ENCODE measurements at regions not wholly inside any gene's neighbourhood (a gene's known extent, or its start where the extent isn't known, plus 50 kb on each side); places are given as distances from the start of the nearest gene placed in this dataset.

DNA sequence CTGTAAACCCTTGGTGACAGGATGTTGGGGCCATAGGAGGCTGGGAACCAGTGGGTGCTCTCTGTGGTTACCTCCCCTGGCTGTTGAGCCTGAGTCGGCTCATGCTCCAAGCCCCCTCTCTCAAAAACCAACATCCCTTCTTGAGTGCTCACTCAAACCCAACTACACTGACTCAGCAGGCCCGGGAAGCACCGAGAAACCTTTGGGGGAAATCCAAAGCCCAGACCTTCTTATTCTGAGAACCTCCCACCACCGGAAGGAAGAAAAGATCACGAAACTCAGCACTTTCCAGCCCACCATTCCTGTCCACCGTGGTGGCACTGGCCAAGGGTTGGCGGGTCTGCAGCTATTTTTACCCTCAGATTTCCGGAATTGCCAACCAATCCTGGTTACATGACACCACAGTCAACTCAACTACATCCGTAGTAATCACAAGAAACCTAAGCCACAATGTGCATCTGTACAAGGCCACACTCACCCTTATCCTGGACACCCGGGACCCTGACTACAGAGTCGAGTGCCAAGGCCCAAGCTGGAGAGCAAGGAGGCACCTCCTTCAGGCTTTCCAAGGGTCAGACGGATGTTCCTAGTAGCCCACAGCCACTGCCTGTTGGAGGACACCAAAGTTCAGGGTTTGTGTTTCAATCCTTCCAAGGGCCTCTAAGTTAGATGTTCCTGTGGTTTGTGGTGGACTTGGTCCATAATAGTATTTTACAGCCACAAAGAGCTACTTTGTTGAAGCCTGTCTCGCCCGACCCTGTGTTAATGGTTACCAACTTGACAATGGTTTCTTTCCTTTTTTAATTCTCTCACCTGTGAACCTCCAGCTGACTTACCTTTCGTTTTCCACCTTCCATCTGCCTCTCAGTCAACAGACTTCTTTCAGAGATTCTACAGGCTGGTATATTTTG, 317.0 kb downstream of the CDC5L start:
- H3K36me3 ChIP-seq (ENCODE audit: insufficient read depth): no peaks in the 10 kb centered on the region
- H3K9ac ChIP-seq: peak overlapping the region; percentile 37; the same call in 1 of the 2 replicates
- H3K4me2 ChIP-seq: peak overlapping the region; percentile 93
- TF ChIP-seq, protein P1, sequence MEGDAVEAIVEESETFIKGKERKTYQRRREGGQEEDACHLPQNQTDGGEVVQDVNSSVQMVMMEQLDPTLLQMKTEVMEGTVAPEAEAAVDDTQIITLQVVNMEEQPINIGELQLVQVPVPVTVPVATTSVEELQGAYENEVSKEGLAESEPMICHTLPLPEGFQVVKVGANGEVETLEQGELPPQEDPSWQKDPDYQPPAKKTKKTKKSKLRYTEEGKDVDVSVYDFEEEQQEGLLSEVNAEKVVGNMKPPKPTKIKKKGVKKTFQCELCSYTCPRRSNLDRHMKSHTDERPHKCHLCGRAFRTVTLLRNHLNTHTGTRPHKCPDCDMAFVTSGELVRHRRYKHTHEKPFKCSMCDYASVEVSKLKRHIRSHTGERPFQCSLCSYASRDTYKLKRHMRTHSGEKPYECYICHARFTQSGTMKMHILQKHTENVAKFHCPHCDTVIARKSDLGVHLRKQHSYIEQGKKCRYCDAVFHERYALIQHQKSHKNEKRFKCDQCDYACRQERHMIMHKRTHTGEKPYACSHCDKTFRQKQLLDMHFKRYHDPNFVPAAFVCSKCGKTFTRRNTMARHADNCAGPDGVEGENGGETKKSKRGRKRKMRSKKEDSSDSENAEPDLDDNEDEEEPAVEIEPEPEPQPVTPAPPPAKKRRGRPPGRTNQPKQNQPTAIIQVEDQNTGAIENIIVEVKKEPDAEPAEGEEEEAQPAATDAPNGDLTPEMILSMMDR (conservative IDR thresholded peaks at IDR 0.05; ENCODE audit: low read depth, low read length): no peak
- no peaks in the 10 kb centered on the region for H3K79me2 ChIP-seq (ENCODE audit: insufficient read depth, low read depth)
- no peaks in the 10 kb centered on the region for H3K27me3 ChIP-seq (ENCODE audit: insufficient read depth, low read depth)
- no peaks in the 10 kb centered on the region for H4K20me1 ChIP-seq (ENCODE audit: insufficient read depth)
- H3K27ac ChIP-seq: peak overlapping the region; percentile 89
- H3K4me3 ChIP-seq (IDR thresholded peaks at IDR 0.05; ENCODE audit: insufficient read depth, low read depth, low read length): no peak overlapping the region
- H2AFZ ChIP-seq (ENCODE audit: low read depth): peak overlapping the region; percentile 82
- peaks cover 64% of the 10 kb centered on the region for H3K4me1 ChIP-seq (ENCODE audit: low read depth, poor library complexity, severe bottlenecking)

DNA sequence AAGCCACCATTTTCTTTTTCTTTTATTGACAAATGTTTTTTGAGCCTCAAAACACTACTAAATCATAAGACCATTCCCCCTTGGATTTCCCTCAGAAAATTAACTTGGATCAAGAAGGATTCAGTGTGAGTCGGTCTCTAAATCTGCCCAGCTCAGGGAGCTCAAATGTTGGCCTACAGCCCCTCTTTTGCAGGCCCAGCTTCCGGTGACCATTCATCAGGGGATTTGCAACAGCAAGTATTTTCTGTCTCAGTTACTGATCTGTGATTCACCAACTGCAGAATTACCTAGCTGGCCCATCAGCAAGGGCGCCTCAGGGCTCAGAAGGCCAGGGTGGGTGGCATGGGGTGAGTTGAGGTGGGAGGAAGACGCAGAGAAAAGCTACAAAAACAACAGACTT, 318.1 kb downstream of the CDC5L start:
- no peak overlapping the region for H2AFZ ChIP-seq (ENCODE audit: low read depth)
- H3K27ac ChIP-seq: no peak overlapping the region; the same call in 1 of the 2 replicates
- no peak overlapping the region for H3K4me3 ChIP-seq (IDR thresholded peaks at IDR 0.05; ENCODE audit: insufficient read depth, low read depth, low read length)
- TF ChIP-seq, protein P1 (conservative IDR thresholded peaks at IDR 0.05; ENCODE audit: low read depth, low read length): no peak
- H3K36me3 ChIP-seq (ENCODE audit: insufficient read depth): no peaks in the 10 kb centered on the region
- peak overlapping the region; percentile 93 for H3K4me2 ChIP-seq
- H4K20me1 ChIP-seq (ENCODE audit: insufficient read depth): no peaks in the 10 kb centered on the region
- H3K79me2 ChIP-seq (ENCODE audit: insufficient read depth, low read depth): no peaks in the 10 kb centered on the region
- no peak overlapping the region for H3K9ac ChIP-seq
- H3K4me1 ChIP-seq (ENCODE audit: low read depth, poor library complexity, severe bottlenecking): peaks cover 64% of the 10 kb centered on the region
- H3K27me3 ChIP-seq (ENCODE audit: insufficient read depth, low read depth): no peaks in the 10 kb centered on the region

DNA sequence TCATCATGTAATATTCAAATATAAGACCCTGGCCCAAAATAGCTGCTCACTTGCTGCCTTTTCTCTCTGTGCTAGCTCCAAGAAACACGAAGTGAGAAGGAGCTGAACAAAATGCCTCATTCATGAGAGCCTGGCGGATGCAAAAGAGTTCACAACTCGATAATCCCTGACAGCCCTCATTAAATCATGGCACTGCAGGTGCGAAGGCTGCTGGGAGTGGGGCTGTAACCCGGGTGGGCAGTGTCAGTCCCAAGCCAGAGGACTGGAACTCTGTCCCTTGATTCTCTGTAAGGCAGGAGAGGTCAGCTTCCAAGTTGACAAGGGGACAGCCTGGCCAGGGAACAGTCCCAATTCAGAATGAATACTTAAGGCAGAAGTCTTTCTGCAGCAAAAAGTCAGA, 318.5 kb downstream of the CDC5L start:
- Histone ChIP-seq H3K4me1 (ENCODE audit: low read depth, poor library complexity, severe bottlenecking) (peaks cover 64% of the 10 kb centered on the region), H3K36me3 (ENCODE audit: insufficient read depth) (no peaks in the 10 kb centered on the region), H4K20me1 (ENCODE audit: insufficient read depth) (no peaks in the 10 kb centered on the region), H3K79me2 (ENCODE audit: insufficient read depth, low read depth) (no peaks in the 10 kb centered on the region), H3K9ac (no peak overlapping the region), H3K27ac (no peak overlapping the region), H3K4me2 (no peak overlapping the region; the same call in 1 of the 2 replicates), H2AFZ (ENCODE audit: low read depth) (no peak overlapping the region), H3K27me3 (ENCODE audit: insufficient read depth, low read depth) (no peaks in the 10 kb centered on the region), H3K4me3 (IDR thresholded peaks at IDR 0.05; ENCODE audit: insufficient read depth, low read depth, low read length) (no peak overlapping the region)
- TF ChIP-seq, protein P1 (conservative IDR thresholded peaks at IDR 0.05; ENCODE audit: low read depth, low read length): no peak

GRCh38 chr6:44708208-44708607, 320.7 kb downstream of the CDC5L start:
- no peak overlapping the region for H2AFZ ChIP-seq (ENCODE audit: low read depth)
- no peaks in the 10 kb centered on the region for H3K36me3 ChIP-seq (ENCODE audit: insufficient read depth)
- no peak overlapping the region for H3K4me3 ChIP-seq (IDR thresholded peaks at IDR 0.05; ENCODE audit: insufficient read depth, low read depth, low read length)
- no peak overlapping the region for H3K9ac ChIP-seq
- H4K20me1 ChIP-seq (ENCODE audit: insufficient read depth): no peaks in the 10 kb centered on the region
- H3K27me3 ChIP-seq (ENCODE audit: insufficient read depth, low read depth): no peaks in the 10 kb centered on the region
- TF ChIP-seq, protein P1 (conservative IDR thresholded peaks at IDR 0.05; ENCODE audit: low read depth, low read length): no peak
- no peak overlapping the region for H3K27ac ChIP-seq
- H3K79me2 ChIP-seq (ENCODE audit: insufficient read depth, low read depth): no peaks in the 10 kb centered on the region
- peaks cover 51% of the 10 kb centered on the region for H3K4me1 ChIP-seq (ENCODE audit: low read depth, poor library complexity, severe bottlenecking)
- H3K4me2 ChIP-seq: no peak overlapping the region

Measured in KMS-11 (cell line).